Astrocyte of the hippocampus (primary cell): ENCODE measurements at regions not wholly inside any gene's neighbourhood (a gene's known extent, or its start where the extent isn't known, plus 50 kb on each side); places are given as distances from the start of the nearest gene placed in this dataset.
"Not testable (repeated sequence)": the region's sequence is repeated elsewhere in the genome, so short reads cannot be mapped to it uniquely, and the experiment has no call there.

Experiments used
- DNase-seq: peaks from one replicate; pipeline ENCODE4 v3.0.0; 2011; ENCODE audit warnings: low read depth, low spot score

GRCh38 chr6:139449611-139450000 lies 75.2 kb upstream of the CITED2 start:
- DNase-seq, result peak; percentile 52

- DNase-seq, result no peak
Measured at GRCh38 chr6:139448998-139449610, 74.7 kb upstream of the CITED2 start.

DNA sequence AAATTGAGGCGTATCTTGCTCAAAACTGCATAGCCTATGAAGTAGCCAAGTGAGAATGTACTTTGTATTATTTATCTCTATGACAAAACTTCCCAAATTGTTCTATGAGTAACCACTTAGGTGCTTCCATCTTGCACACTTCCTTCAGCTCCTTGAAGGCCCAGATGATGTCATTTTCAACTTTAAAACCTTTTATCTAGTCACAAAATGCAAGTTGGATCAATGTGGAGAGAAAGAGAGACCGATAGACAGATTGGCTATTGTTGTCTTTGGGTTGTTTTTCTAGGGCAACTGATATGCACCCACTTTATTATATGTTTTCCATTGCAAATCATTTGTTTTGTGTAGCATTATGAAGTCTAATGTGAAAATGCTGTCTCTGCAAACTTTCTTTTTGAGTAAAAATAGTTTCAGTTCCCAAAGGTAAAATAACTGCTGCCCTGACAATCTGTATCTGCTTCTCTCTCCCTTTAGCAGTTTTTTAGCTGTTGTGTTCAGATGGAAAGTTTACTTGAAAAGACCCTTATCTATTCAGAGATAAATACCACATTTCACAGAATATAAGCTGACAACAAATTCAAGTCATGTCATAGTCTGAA lies 73.7 kb upstream of the CITED2 start:
- DNase-seq, result no peak

DNA sequence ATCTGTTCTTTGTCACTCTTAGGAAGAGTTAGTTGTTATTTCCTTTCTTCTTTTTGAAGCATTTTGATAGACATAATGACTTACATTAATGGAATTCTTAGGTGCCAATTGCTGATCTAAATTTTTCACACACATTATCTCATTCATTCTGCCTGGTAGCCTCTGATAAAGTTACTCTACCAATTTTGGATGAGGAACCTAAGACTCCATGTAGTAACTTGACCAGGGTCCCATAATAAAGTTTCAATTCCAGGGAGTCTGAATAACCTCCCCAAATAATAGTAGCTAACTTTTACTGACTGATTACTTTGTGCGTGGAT lies 73.2 kb upstream of the CITED2 start:
- no peak for DNase-seq

- DNase-seq, result no peak
Measured at GRCh38 chr6:139446768-139447655, 72.6 kb upstream of the CITED2 start.

DNA sequence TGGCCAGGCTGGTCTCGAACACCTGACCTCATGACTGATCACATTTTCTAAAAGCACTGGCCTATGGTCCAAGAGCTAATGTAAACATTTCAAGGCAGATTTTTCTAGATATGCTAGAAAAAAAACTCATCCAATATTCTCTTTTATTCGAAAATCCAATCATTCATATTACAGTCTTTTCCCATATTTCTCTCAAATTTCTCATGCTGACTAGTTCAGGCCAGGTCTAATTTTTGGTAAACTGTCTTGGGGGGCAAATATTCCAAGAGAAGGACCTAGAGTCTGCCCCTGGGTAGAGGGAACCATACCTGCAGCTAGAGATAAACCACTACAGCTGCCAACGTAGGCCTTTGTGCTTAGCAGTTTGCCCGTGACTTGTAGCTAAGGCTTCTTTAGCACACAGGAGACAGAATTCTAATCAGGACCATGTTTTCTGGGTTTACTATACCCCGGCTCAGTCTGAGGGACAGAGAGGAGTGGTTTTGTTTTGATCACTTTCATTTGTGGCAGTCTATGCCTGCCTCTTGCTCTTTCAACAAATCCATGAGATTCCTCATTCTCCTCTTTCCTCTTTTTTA lies 71.8 kb upstream of the CITED2 start:
- DNase-seq, result no peak

DNA sequence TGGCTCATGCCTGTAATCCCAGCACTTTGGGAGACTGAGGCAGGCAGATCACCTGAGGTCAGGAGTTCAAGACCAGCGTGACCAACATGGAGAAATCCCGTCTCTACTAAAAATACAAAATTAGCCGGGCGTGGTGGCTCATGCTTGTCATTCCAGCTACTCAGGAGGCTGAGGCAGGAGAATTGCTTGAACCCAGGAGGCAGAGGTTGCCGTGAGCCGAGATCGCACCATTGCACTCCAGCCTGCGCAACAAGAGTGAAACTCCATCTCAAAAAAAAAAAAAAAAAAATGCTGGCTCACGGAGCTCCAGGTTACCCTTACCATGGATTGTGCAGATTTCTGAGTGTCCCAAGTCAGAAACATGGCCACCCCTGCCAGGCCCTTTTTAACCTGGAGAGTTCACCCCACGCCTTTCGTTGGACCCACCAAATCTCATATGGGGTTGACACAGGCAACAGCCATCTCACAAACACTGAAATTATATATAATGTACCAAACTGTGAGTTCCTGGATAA lies 69.9 kb upstream of the CITED2 start:
- DNase-seq, result not testable (repeated sequence)

GRCh38 chr6:139443231-139444112 lies 69.0 kb upstream of the CITED2 start:
- DNase-seq, result peak; percentile 41

DNA sequence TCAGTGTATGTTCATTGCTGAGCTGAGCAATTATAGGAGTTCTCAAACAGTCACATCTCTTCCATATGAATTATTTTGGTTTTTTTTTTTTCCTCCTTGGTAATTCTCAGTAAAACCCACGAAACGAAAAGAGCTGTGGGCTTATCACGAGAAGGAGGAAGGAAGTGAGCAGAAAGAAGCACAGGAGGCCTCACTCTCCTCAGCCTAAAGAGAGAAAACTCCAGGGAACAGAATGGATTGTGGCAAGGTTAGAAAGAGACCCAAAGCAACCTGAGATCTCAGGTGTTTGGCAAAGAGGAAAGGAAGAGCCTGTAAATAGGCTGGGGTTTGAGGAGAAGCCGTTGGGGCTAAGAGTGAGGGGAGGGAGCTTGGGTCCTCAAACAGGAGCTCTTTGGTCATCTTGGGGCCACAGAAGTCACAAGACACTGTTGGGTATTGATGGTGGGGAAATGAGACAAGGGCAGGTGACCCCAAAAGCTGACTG lies 67.8 kb upstream of the CITED2 start:
- no peak for DNase-seq

DNA sequence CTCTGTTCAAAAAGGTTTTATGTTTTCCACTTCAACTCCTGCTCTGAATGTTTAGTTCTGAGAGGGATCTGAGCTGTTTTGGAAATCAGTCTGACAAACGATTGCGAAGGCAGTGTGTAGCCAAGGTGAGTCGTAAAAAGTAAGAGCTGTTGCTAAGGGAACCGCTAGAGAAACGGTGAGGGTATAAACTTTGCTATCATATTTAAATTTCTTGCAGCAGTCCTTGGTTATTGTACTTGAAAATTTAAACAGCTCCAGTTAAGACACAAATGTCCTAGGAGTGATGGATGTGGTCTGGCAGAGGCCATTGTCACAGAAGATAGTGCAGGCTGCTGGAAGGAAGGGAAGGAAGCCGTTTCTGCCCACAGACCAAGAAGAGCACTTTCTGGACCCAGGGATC lies 64.9 kb upstream of the CITED2 start:
- DNase-seq, result peak; percentile 14

- DNase-seq, result no peak
Measured at GRCh38 chr6:139438775-139439174, 64.3 kb upstream of the CITED2 start.

DNA sequence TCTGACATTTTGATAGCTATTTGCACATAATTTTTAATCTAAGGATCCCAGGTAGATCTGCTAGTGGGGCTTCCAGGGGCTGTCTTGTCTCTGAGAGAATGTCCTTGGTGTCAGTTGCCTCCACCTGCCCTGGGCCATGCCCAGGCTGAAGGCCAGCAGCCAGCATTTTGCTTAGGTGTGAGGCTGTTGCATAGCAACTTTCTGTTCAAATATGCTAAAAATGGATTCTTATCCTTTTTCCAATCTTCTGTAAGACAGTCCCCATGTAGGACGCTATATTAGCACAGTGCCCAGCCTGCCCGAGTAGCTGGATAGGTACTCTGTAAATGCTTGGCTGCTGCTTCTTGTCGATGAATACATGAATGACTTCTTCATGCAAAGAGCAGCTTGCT lies 62.5 kb upstream of the CITED2 start:
- DNase-seq, result no peak

- peak; percentile 95 for DNase-seq
Measured at GRCh38 chr6:139436200-139436956, 61.9 kb upstream of the CITED2 start.

DNA sequence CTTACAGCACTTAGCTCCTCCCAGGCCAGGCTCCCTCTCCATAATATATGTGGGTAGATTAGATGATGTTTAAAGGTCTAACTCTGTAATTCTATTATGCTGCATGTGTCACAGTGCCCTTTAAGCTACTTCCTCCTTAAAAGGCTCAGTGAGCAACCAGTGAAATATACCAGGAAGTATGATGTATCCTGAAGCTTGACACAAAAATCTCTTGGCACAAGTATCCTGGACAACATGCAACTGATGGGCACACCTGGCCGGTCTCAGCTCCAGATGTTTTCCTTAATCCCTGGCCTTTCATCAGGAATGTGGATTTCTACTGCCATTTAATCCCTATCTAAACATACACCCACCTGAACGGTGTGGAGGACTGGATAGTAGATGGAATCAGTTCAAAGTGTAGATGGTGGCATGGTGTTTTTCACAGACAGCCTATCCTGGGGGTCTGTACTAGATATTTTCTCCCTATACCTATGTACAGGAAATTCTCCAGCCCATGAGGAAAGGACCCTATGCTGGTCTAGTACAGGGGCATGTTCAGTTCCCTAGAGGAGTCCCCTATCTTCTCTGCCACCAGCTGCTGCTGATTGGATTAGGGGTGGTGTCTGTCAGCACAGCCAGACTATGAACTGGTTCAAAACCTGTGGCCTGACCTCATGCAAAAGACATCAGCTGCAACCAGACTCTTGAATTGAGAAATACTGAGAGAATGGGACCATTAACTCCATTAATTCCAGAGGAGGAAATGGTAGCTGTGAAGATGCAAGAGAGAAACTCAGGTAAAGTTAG lies 59.4 kb upstream of the CITED2 start:
- no peak for DNase-seq

- no peak for DNase-seq
Measured at GRCh38 chr6:139431602-139431956, 57.1 kb upstream of the CITED2 start.

GRCh38 chr6:139430899-139431601 lies 56.6 kb upstream of the CITED2 start:
- no peak for DNase-seq

DNA sequence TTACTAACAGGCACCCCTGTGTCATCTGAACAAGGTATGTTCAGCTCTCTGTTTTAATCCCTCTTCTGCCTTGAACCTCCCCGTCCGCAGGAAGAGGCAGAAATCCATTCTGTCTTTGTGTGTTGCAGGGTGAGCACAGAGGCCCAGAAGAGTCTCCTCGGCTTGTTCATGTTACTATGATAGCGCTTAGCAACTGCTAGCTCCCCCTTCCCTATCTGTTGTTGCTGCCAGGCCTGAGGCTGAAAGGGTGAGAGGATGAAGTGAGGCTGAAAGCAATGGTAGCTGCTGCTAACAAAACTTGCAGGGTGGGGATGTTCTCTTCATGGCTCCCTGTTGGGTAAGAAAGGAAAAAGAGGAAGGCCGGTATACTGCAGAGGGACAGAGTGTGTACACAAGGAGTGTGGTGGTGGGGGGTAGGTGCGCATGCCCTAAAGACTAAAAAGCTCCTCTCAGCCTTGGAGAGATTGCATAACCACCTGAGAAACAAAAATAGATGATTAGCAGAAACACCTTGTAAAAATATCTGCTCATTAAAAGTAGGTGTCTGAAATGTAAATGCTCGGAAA lies 55.2 kb upstream of the CITED2 start:
- DNase-seq, result no peak

- DNase-seq, result no peak
Measured at GRCh38 chr6:139427199-139427598, 52.8 kb upstream of the CITED2 start.

- no peak for DNase-seq
Measured at GRCh38 chr6:139426795-139427194, 52.3 kb upstream of the CITED2 start.
